ENCODE measurements at regions not wholly inside any gene's neighbourhood (a gene's known extent, or its start where the extent isn't known, plus 50 kb on each side); places are given as distances from the start of the nearest gene placed in this dataset.

DNA sequence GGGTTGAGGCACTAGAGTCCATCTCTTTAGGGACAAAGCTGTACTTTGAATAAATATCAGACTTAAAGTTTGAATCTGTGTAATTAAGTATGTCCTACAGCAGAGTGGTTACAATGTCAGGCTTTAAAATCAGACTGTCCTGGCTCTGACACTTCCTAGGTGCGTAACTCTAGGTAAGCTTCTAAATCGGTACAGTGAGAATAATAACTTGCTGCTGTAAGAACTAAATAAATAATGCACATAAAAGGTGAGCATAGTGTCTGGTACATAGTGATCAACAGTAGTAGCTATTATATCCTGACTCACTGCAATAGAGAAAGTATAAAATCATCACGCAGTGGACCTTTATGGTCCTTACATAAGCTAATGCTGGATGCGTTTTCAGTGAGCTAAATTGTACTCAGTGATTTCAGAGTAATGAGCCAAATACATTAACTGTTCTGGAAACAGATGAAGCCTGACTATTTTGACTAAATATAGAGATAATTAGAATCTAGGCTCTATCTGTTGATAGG is 72.2 kb upstream of the PDK4 start:
- TF ChIP-seq, protein P1, sequence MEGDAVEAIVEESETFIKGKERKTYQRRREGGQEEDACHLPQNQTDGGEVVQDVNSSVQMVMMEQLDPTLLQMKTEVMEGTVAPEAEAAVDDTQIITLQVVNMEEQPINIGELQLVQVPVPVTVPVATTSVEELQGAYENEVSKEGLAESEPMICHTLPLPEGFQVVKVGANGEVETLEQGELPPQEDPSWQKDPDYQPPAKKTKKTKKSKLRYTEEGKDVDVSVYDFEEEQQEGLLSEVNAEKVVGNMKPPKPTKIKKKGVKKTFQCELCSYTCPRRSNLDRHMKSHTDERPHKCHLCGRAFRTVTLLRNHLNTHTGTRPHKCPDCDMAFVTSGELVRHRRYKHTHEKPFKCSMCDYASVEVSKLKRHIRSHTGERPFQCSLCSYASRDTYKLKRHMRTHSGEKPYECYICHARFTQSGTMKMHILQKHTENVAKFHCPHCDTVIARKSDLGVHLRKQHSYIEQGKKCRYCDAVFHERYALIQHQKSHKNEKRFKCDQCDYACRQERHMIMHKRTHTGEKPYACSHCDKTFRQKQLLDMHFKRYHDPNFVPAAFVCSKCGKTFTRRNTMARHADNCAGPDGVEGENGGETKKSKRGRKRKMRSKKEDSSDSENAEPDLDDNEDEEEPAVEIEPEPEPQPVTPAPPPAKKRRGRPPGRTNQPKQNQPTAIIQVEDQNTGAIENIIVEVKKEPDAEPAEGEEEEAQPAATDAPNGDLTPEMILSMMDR (conservative IDR thresholded peaks at IDR 0.05) = no peak
- TF ChIP-seq ZFX (IDR thresholded peaks at IDR 0.05) = no peak

Data from C4-2B (cell line).